Naive thymus-derived CD4-positive, alpha-beta T cell (primary cell): ENCODE measurements at regions not wholly inside any gene's neighbourhood (a gene's known extent, or its start where the extent isn't known, plus 50 kb on each side); places are given as distances from the start of the nearest gene placed in this dataset.
"Not testable (repeated sequence)": the region's sequence is repeated elsewhere in the genome, so short reads cannot be mapped to it uniquely, and the experiment has no call there.

Experiments
- ATAC-seq: fragments of 150-1000 bp; cut with Tn5 transposase; 2 replicates; pipeline ENCODE4 v1.10.0; 2021; ENCODE audit warnings: mild to moderate bottlenecking, moderate library complexity
- CTCF ChIA-PET: fragments of 350-600 bp; sonication (Branson Sonifier 250); formaldehyde crosslinking; loops from one replicate; lab custom pipeline; 2021; ENCODE audit warnings: antibody characterized with exemption; lab: Charles Lee
- POLR2A ChIA-PET: fragments of 350-600 bp; sonication (Branson Sonifier 250); formaldehyde crosslinking; loops from one replicate; lab custom pipeline; 2021; ENCODE audit warnings: antibody characterized with exemption, inconsistent platforms; lab: Charles Lee
- DNase-seq, 9 donors: peaks; one replicate each; pipeline versions ENCODE4 v3.0.0 to v3.0.0-alpha.2; 2020 to 2022; ENCODE audit warnings: mixed read lengths in 1 of 9
- H3K27ac ChIP-seq: one replicate; pipeline ENCODE4 v1.7.0; 2013; ENCODE audit warnings: mild to moderate bottlenecking, low read depth, low read length, moderate library complexity
- H3K27me3 ChIP-seq, 2 donors: one replicate each; pipeline ENCODE4 v1.7.0; 2013; ENCODE audit warnings: low read length in 2 of 2, mild to moderate bottlenecking in 2 of 2, moderate library complexity in 2 of 2; ENCODE audit not compliant: control insufficient read depth in 2 of 2, insufficient read depth in 2 of 2
- H3K36me3 ChIP-seq, 3 experiments: 1 replicate in 2 of 3; 2 replicates in 1 of 3; pipeline ENCODE4 v1.7.0; 2013; ENCODE audit warnings: low read length in 3 of 3, mild to moderate bottlenecking in 3 of 3, moderate library complexity in 1 of 3; ENCODE audit not compliant: insufficient read depth in 3 of 3, control insufficient read depth in 2 of 3
- H3K4me1 ChIP-seq, 2 donors: one replicate each; pipeline ENCODE4 v1.7.0; 2013; ENCODE audit warnings: low read length in 2 of 2, mild to moderate bottlenecking in 2 of 2, moderate library complexity in 1 of 2; ENCODE audit not compliant: control insufficient read depth in 2 of 2, insufficient read depth in 2 of 2
- H3K4me3 ChIP-seq: 2 replicates; pipeline ENCODE4 v1.7.0; 2013; ENCODE audit warnings: mild to moderate bottlenecking, low read length
- H3K9me3 ChIP-seq, 3 experiments: 1 replicate in 2 of 3; 2 replicates in 1 of 3; pipeline ENCODE4 v1.7.0; 2013; ENCODE audit warnings: low read length in 3 of 3; ENCODE audit not compliant: control insufficient read depth in 2 of 3
- H3K27ac Mint-ChIP-seq, 9 donors: one replicate each; pipeline ENCODE4 v1.8.0; 2020 to 2022; ENCODE audit warnings: mixed read lengths in 9 of 9, mild to moderate bottlenecking in 8 of 9, moderate library complexity in 5 of 9, inconsistent platforms in 2 of 9
- H3K27me3 Mint-ChIP-seq, 5 donors: one replicate each; pipeline ENCODE4 v1.8.0; 2021 to 2022; ENCODE audit warnings: mixed read lengths in 5 of 5, mild to moderate bottlenecking in 1 of 5
- H3K36me3 Mint-ChIP-seq, 5 donors: one replicate each; pipeline ENCODE4 v1.8.0; 2020 to 2022; ENCODE audit warnings: mixed read lengths in 5 of 5, mild to moderate bottlenecking in 3 of 5, inconsistent platforms in 1 of 5
- H3K4me1 Mint-ChIP-seq, 7 donors: one replicate each; pipeline ENCODE4 v1.8.0; 2020 to 2022; ENCODE audit warnings: mixed read lengths in 7 of 7, mild to moderate bottlenecking in 3 of 7, inconsistent platforms in 1 of 7
- H3K4me3 Mint-ChIP-seq, 10 donors: one replicate each; pipeline ENCODE4 v1.8.0; 2020 to 2022; ENCODE audit warnings: mild to moderate bottlenecking in 10 of 10, mixed read lengths in 10 of 10, moderate library complexity in 6 of 10, inconsistent platforms in 2 of 10
- H3K9me3 Mint-ChIP-seq, 11 donors: one replicate each; pipeline ENCODE4 v1.8.0; 2020 to 2022; ENCODE audit warnings: mixed read lengths in 11 of 11, mild to moderate bottlenecking in 4 of 11, inconsistent platforms in 1 of 11, moderate library complexity in 1 of 11
- intact Hi-C, 2 donors: fragments of 100-400 bp; cut with micrococcal nuclease; formaldehyde crosslinking; loops; one replicate each; pipeline ENCODE4 v1.15.1; 2023

GRCh38 chr5:90056911-90057705, 352.4 kb downstream of the CETN3 start:
- no peak overlapping the region for H3K27ac ChIP-seq
- POLR2A ChIA-PET: no interaction called here
- H3K4me3 ChIP-seq: no peak overlapping the region
- intact Hi-C loops: no loop called here
- Mint-ChIP-seq H3K4me1 (no peaks in the 10 kb centered on the region), H3K9me3 (peaks cover 2 to 16% (median 6%) of the 10 kb centered on the region in 11 donors), H3K4me3 (no peak overlapping the region), H3K27me3 (no peaks in the 10 kb centered on the region), H3K27ac (no peak overlapping the region), H3K36me3 (no peaks in the 10 kb centered on the region)
- H3K4me1 ChIP-seq: no peaks in the 10 kb centered on the region
- CTCF ChIA-PET: no interaction called here
- no peaks in the 10 kb centered on the region for H3K9me3 ChIP-seq
- ATAC-seq (no peak), DNase-seq (no peak)
- H3K27me3 ChIP-seq: no peaks in the 10 kb centered on the region
- no peaks in the 10 kb centered on the region for H3K36me3 ChIP-seq

GRCh38 chr5:90055831-90056328, 353.7 kb downstream of the CETN3 start:
- CTCF ChIA-PET: no interaction called here

DNA sequence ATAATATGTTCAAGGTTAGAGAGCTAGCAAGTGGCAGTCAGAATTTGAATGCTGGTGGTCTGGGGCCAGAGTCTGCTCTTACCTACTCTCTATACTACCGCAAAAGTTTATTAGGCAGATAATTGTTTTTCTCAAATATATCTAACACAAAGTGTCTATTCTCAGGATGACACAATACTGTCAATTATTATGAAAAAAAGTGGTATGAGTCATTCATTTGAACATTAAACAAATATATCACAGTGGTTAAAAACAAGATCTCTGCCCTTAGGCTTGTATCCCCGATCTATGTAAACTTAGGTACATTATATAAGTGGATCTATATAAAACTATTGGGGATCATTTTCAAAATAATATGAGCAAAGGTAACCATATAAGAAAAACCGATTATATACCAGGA, 354.9 kb downstream of the CETN3 start:
- H3K36me3 ChIP-seq: no peaks in the 10 kb centered on the region
- Mint-ChIP-seq H3K27me3 (no peaks in the 10 kb centered on the region), H3K9me3 (peaks cover 0 to 3% (median 0%) of the 10 kb centered on the region in 11 donors), H3K36me3 (no peaks in the 10 kb centered on the region), H3K4me3 (no peak overlapping the region), H3K4me1 (no peaks in the 10 kb centered on the region), H3K27ac (no peak overlapping the region)
- intact Hi-C loops: no loop called here
- DNase-seq: no peak
- no peak overlapping the region for H3K4me3 ChIP-seq
- H3K27me3 ChIP-seq: no peaks in the 10 kb centered on the region
- POLR2A ChIA-PET: no interaction called here
- no peak for ATAC-seq
- CTCF ChIA-PET: no interaction called here
- H3K27ac ChIP-seq: no peak overlapping the region
- H3K9me3 ChIP-seq: no peaks in the 10 kb centered on the region
- H3K4me1 ChIP-seq: no peaks in the 10 kb centered on the region

More at GRCh38 chr5:90055831-90056328, 353.7 kb downstream of the CETN3 start:
- DNase-seq (no peak), ATAC-seq (no peak)
- POLR2A ChIA-PET: no interaction called here
- H3K9me3 Mint-ChIP-seq: peaks cover 0 to 11% (median 3%) of the 10 kb centered on the region in 11 donors
- H3K27ac Mint-ChIP-seq: no peak overlapping the region
- Histone ChIP-seq H3K9me3 (no peaks in the 10 kb centered on the region), H3K27me3 (no peaks in the 10 kb centered on the region), H3K27ac (no peak overlapping the region), H3K4me3 (no peak overlapping the region), H3K36me3 (no peaks in the 10 kb centered on the region), H3K4me1 (no peaks in the 10 kb centered on the region)
- H3K36me3 Mint-ChIP-seq: no peaks in the 10 kb centered on the region
- no peaks in the 10 kb centered on the region for H3K4me1 Mint-ChIP-seq
- intact Hi-C loops: no loop called here
- H3K4me3 Mint-ChIP-seq: no peak overlapping the region
- no peaks in the 10 kb centered on the region for H3K27me3 Mint-ChIP-seq

GRCh38 chr5:90051756-90052155, 357.8 kb downstream of the CETN3 start:
- Mint-ChIP-seq H3K4me3 (no peak overlapping the region), H3K27ac (no peak overlapping the region), H3K4me1 (no peaks in the 10 kb centered on the region), H3K9me3 (peaks cover 0 to 8% (median 3%) of the 10 kb centered on the region in 11 donors), H3K27me3 (no peaks in the 10 kb centered on the region), H3K36me3 (no peaks in the 10 kb centered on the region)
- Histone ChIP-seq H3K27ac (no peak overlapping the region), H3K4me1 (no peaks in the 10 kb centered on the region), H3K4me3 (no peak overlapping the region), H3K9me3 (no peaks in the 10 kb centered on the region), H3K27me3 (no peaks in the 10 kb centered on the region), H3K36me3 (no peaks in the 10 kb centered on the region)
- ChIA-PET POLR2A (no interaction called here), CTCF (no interaction called here)
- DNase-seq (no peak), ATAC-seq (no peak)
- intact Hi-C loops: no loop called here

DNA sequence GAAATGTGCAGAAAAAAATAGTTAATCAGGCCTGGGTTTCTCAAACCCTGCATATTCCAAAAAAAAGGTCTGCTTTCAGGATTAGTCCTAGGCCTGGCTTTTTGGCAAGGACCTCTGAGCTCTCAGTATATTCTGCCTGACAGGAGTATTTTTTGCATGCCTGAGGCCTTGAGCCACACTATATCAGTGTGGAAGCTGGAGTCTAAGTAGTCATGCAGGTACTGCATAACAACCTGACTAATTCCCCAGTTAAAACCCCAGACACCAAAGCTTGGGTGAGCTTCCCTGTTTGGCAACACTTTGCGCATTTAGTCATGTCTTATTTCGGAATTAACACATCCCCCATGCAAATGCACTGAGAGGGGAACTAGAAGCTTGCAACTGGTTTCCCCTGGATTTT, 359.5 kb downstream of the CETN3 start:
- no peaks in the 10 kb centered on the region for H3K4me1 ChIP-seq
- POLR2A ChIA-PET: no interaction called here
- H3K27ac ChIP-seq: no peak overlapping the region
- no peak overlapping the region for H3K4me3 Mint-ChIP-seq
- CTCF ChIA-PET: no interaction called here
- H3K36me3 Mint-ChIP-seq: no peaks in the 10 kb centered on the region
- no peaks in the 10 kb centered on the region for H3K27me3 ChIP-seq
- DNase-seq (no peak), ATAC-seq (no peak)
- no peaks in the 10 kb centered on the region for H3K36me3 ChIP-seq
- intact Hi-C loops: no loop called here
- H3K4me1 Mint-ChIP-seq: no peaks in the 10 kb centered on the region
- H3K9me3 ChIP-seq: no peaks in the 10 kb centered on the region
- no peak overlapping the region for H3K4me3 ChIP-seq
- H3K9me3 Mint-ChIP-seq: peaks cover 1 to 13% (median 5%) of the 10 kb centered on the region in 11 donors
- H3K27me3 Mint-ChIP-seq: no peaks in the 10 kb centered on the region
- no peak overlapping the region for H3K27ac Mint-ChIP-seq

DNA sequence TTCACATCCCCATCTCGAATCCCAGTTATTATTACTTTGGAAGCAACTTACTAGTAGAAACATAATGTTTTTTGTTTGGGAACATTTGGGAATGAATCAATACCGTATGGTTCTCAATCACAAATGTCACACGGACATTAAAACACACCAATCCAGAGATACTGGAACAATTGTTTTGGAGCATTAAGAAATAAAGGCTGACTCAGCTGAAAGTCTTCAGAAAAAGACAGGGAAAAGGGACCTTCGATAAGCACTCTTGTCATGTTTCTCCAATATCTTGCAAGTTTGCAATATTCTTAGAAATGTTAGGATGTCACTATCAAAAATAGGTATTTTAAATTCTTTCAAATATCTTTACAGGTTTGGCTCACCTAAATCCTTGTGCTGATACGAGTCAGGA, 362.4 kb downstream of the CETN3 start:
- H3K27me3 ChIP-seq: no peaks in the 10 kb centered on the region
- Mint-ChIP-seq H3K27ac (no peak overlapping the region), H3K4me3 (no peak overlapping the region), H3K36me3 (no peaks in the 10 kb centered on the region), H3K27me3 (no peaks in the 10 kb centered on the region), H3K4me1 (no peaks in the 10 kb centered on the region), H3K9me3 (peaks cover 5 to 23% (median 9%) of the 10 kb centered on the region in 11 donors)
- no peaks in the 10 kb centered on the region for H3K4me1 ChIP-seq
- CTCF ChIA-PET: no interaction called here
- intact Hi-C loops: no loop called here
- ATAC-seq (no peak), DNase-seq (no peak)
- H3K36me3 ChIP-seq: no peaks in the 10 kb centered on the region
- H3K4me3 ChIP-seq: no peak overlapping the region
- H3K9me3 ChIP-seq: no peaks in the 10 kb centered on the region
- H3K27ac ChIP-seq: no peak overlapping the region
- POLR2A ChIA-PET: no interaction called here

DNA sequence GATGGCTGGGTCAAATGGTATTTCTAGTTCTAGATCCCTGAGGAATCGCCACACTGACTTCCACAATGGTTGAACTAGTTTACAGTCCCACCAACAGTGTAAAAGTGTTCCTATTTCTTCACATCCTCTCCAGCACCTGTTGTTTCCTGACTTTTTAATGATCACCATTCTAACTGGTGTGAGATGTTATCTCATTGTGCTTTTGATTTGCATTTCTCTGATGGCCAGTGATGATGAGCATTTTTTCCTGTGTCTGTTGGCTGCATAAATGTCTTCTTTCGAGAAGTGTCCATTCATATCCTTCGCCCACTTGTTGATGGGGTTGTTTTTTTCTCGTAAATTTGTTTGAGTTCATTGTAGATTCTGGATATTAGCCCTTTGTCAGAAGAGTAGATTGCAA, 369.5 kb downstream of the CETN3 start:
- H3K4me3 ChIP-seq, H3K36me3 ChIP-seq, H3K4me1 Mint-ChIP-seq, H3K4me3 Mint-ChIP-seq, CTCF ChIA-PET, H3K27me3 ChIP-seq, H3K4me1 ChIP-seq, H3K36me3 Mint-ChIP-seq, H3K27ac Mint-ChIP-seq, H3K27ac ChIP-seq, ATAC-seq, intact Hi-C loops, POLR2A ChIA-PET, H3K9me3 ChIP-seq, DNase-seq, H3K27me3 Mint-ChIP-seq: not testable (repeated sequence)
- peaks cover 6 to 23% (median 11%) of the 10 kb centered on the region in 11 donors for H3K9me3 Mint-ChIP-seq
